ENCODE measurements at regions not wholly inside any gene's neighbourhood (a gene's known extent, or its start where the extent isn't known, plus 50 kb on each side); places are given as distances from the start of the nearest gene placed in this dataset.

DNA sequence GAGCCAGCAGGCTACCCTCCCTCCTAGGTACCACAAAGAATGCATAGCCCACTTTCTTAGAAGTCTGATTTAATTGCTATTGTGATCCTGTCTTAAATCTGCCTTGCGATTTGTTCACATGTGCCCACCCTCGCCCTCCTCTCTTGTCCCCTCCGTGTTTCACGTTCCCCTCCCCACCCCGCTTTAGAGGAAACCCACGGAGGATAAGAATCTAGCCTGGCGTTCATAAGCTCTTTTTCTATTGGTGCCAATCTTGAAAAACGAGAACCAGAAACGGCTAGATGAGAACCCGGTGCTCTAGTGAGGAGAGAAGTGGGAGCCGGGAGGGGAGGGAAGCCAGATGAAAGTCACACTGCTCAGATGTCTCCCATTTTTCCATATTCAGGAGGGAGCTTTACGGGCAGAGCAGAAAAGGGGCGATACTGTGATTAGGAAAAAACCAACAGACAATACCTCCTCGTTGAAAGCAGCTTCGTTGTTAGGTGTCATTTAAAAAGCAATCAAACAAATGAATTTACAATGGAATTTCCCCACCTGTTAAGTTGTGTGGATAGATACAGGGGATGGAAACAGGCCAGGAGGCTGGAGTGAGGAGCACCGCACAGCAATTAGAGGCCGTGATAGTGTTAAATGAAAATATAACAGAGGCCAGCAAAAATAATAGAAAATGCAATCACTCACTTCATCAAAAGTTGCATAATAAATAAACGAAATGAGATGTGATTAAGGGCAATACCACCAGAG is 272.1 kb downstream of the GATA3 start:
- TF ChIP-seq CTCF (IDR thresholded peaks at IDR 0.05 in 2 of 3, conservative IDR thresholded peaks at IDR 0.05 in 1 of 3; ENCODE audit: borderline replicate concordance in 1 of 3, insufficient read depth in 1 of 3, low read depth in 2 of 3, low read length in 2 of 3): no peak
- TF ChIP-seq SRF (IDR thresholded peaks at IDR 0.05; ENCODE audit: low read depth): no peak
- TF ChIP-seq EZH2 (IDR thresholded peaks at IDR 0.05): no peak
- TF ChIP-seq RAD21 (IDR thresholded peaks at IDR 0.05; ENCODE audit: low read depth): no peak
- TF ChIP-seq CEBPB (IDR thresholded peaks at IDR 0.05; ENCODE audit: low read depth): no peak
- TF ChIP-seq JUND (IDR thresholded peaks at IDR 0.05): no peak
- TF ChIP-seq, protein P1, sequence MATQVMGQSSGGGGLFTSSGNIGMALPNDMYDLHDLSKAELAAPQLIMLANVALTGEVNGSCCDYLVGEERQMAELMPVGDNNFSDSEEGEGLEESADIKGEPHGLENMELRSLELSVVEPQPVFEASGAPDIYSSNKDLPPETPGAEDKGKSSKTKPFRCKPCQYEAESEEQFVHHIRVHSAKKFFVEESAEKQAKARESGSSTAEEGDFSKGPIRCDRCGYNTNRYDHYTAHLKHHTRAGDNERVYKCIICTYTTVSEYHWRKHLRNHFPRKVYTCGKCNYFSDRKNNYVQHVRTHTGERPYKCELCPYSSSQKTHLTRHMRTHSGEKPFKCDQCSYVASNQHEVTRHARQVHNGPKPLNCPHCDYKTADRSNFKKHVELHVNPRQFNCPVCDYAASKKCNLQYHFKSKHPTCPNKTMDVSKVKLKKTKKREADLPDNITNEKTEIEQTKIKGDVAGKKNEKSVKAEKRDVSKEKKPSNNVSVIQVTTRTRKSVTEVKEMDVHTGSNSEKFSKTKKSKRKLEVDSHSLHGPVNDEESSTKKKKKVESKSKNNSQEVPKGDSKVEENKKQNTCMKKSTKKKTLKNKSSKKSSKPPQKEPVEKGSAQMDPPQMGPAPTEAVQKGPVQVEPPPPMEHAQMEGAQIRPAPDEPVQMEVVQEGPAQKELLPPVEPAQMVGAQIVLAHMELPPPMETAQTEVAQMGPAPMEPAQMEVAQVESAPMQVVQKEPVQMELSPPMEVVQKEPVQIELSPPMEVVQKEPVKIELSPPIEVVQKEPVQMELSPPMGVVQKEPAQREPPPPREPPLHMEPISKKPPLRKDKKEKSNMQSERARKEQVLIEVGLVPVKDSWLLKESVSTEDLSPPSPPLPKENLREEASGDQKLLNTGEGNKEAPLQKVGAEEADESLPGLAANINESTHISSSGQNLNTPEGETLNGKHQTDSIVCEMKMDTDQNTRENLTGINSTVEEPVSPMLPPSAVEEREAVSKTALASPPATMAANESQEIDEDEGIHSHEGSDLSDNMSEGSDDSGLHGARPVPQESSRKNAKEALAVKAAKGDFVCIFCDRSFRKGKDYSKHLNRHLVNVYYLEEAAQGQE (IDR thresholded peaks at IDR 0.05; ENCODE audit: low read depth): no peak
- TF ChIP-seq EZH2phosphoT487 (IDR thresholded peaks at IDR 0.05; ENCODE audit: borderline replicate concordance): no peak
- TF ChIP-seq ELF1 (IDR thresholded peaks at IDR 0.05; ENCODE audit: borderline replicate concordance, low read depth): no peak
- TF ChIP-seq SP1 (IDR thresholded peaks at IDR 0.05; ENCODE audit: low read depth): no peak

Measured in HCT116 (cell line).